ENCODE measurements at regions not wholly inside any gene's neighbourhood (a gene's known extent, or its start where the extent isn't known, plus 50 kb on each side); places are given as distances from the start of the nearest gene placed in this dataset.
A peak's percentile ranks its signal among the peaks of the same experiment; 100 is the strongest.

GRCh38 chr7:81366546-81366945 lies 403.3 kb downstream of the HGF start:
- DNase-seq (ENCODE audit: low read depth): no peak

- no peak for DNase-seq (ENCODE audit: low read depth)
These were observed 408.0 kb downstream of the HGF start for GRCh38 chr7:81361769-81362312.

DNA sequence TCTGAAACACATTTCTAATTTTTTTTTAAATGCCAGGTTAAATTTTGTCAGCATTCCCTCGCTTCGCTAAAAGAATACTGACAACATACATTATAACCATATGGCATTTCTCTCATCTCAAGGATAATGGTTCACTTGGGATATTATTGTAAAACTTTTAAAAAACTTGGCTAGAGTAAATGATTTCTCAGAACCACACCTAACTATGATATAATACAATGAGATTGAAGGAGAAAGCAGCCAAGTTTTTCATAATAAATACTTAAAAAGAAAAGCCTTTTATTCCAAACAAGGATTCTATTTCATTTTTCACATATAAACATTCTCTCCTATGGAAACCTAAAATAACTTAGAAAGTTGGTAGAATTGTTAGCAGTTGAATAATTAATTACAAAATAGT lies 413.9 kb downstream of the HGF start:
- DNase-seq (ENCODE audit: low read depth): no peak

DNA sequence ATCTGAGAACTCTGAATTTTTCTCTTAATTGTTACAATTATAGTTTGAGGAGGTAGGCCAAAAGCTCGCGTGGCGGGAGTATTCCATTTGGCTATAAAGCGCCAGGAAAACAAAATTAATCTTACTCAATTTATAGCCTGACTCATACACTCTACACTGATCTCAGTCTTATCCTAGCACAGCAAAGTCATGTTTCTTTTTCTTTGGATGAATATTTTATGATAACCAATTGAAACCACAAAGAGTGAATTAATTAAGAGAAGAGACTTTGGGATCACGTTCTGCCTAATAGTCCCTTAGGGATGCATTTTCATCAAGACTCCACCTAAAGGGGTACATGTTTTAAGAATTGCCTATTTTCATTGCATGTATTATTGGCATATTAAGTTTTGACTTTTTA lies 420.8 kb downstream of the HGF start:
- no peak for DNase-seq (ENCODE audit: low read depth)

DNA sequence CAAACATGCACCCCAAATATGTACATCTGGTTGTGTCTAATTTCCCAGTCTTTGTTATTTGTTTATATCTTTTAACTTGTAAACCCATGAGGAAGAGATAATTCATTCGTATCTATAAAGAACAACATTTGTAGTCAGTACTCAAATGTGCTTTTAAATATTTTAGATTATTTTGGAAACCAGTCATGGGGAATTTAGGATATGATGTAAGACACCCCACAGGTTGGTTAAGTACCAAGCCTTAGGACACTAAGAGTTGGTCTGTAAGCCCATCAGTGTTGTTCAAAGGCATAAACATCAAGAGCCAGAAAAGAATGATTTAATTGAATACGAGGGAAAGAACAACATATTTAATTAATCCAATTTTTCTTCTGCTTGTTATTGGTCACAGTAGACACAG lies 421.1 kb upstream of the SEMA3C start:
- no peak for DNase-seq (ENCODE audit: low read depth)

DNA sequence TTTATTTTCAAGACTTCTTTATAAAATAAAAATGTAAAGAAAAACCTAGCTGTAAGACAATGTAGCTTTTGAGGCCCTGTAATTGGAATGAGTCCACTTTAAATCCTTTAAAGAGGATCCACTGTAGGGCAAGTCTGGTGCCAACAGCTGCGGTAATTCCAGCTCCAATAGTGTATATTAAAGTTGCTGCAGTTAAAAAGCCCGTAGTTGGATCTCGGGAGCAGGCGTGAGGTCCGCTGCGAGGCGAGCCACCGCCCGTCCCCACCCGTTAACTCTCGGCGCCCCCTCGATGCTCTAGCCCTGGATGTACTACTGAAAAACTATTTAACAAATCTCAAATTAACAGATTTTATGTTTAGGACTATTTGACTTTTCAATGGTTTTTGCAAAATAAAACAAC lies 414.7 kb upstream of the SEMA3C start:
- DNase-seq (ENCODE audit: low read depth): no peak

DNA sequence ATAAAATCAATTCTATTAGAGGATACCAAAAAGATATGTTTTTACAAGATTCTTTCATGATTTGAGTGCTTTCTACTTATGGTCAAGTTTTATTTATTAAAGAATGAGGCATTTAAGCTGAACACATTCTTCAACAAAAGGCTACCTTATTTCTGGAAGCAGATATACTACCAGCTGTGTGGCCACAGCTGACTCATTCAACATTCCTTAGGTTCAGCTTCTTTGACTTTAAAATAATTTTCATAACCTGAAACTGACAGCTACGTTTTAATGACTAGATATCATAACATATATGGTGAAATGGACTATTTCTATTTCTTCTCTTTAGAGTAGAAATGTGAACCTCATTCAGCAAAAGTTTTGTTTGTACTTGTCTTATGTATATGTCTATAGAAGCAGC lies 414.2 kb upstream of the SEMA3C start:
- peak; percentile 6 for DNase-seq (ENCODE audit: low read depth)

DNA sequence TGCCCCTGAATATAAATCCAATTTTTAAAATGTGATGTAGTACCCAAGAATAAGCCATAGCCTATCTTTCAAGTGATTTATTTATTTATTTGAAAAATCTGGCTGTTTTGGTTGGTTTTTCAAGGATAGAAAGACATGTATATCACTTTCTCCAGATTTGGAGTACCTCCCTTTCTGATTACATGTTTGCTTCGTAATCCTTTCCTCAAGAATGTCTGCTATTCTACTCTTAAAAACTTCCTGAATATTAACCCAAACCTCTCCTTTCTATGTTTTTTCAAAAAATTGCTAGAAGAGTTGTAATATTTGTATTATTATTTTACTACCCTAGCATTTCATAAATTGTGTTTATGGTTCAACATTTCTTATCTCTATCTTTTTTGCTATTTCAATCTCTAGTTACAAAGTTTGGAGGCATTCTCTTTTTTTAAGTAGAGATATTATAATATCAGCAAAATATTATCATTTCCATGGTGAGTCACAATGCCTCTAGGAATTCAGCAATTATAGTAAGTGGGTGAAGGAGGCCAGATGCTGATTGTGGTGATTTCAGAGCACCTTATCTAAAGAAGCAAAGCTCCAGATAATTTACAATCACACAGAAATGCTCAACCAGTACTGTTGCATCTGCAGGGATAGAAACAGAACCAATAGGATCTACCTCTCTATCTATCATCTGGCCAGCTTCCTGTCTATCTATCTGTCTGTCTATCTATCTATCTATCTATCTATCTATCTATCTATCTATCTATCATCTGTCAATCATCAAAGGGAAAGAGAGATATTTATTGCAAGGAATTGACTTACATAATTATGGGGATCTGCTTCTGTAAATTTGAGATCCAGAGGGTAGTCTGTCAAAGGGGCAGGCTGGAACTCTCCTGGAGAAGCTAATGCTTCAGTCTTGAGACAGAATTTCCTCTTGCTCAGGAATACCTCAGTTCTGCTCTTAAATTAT lies 412.5 kb upstream of the SEMA3C start:
- DNase-seq (ENCODE audit: low read depth): peak; percentile 20

DNA sequence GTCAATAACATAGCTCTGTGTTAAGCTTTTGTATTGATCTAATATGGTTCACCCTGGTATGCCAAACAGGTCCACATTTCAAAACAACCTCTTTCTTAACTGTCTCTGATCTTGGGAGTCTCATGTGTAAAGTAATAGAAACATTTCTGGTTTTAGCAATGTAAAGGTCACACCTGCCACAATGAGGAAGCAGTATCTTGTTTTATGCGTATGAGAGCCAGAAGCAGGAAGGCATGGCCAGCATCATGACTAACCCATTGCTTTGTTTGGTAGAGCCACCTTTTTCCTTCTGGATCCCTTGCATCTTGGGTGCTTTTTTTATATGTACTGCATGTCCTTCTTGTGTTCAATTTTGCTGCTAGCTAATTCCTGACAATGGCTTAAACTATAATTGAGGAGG lies 411.3 kb upstream of the SEMA3C start:
- DNase-seq (ENCODE audit: low read depth): no peak

DNA sequence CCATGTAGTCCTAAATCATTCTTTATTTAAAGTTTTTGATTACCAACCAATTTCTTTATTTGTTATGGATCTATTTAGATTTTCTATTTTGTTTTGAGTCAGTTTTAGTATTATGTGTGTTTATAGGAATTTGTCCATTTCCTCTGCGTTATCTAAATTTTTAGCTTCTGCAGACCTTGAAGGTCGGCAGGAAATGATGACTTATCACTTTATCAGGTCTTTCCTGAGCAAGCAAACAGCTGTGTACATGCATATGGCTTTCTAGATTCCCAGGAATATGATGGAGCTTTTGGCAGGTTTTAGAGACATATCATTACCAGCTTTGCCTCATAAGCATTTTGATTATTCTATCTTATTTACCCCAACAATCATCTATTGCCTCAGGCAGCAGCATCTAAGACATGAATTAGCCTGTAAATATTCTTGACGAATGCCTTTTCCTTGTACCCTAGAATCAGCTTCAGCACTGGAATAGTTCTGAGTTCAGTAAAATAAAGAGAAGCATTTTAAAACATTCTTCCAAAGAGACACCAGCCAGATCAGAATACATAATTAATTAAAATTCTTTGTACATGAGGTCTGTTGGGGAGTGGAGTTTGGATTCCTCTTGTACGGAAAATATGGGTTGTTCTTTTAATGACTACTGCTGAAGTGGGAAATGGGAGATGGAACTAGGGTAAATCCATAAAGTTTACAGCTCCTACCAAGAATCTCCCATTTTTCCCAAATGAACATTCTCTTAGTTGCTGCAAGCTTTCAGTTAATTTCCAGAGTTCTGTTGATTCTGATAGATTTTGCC lies 408.8 kb upstream of the SEMA3C start:
- DNase-seq (ENCODE audit: low read depth): peak; percentile 3

GRCh38 chr7:81321949-81322348 lies 403.1 kb upstream of the SEMA3C start:
- DNase-seq (ENCODE audit: low read depth): no peak

GRCh38 chr7:81317741-81318140 lies 398.9 kb upstream of the SEMA3C start:
- DNase-seq (ENCODE audit: low read depth): no peak

GRCh38 chr7:81308643-81309322 lies 389.9 kb upstream of the SEMA3C start:
- DNase-seq (ENCODE audit: low read depth): no peak

DNA sequence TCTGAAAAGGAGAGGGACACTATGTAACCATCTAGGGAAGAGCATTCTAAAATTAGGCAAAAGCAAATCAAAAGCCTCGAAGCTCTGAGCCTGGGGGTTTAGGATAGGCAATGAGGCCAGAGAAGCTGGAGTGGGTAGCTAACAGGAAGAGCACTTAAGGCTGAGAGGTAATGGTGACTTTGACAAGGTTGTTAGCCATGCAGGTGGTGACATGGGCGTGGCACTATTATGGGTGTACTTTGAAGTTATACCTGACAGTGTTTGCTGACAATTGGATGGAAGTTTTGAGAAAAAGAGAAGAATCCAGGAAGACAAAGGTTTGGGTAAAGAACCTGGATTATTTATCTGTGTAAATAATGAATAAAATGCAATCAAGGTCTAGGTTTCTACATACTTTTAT lies 383.0 kb upstream of the SEMA3C start:
- DNase-seq (ENCODE audit: low read depth): no peak

- DNase-seq (ENCODE audit: low read depth): no peak
These were observed 381.9 kb upstream of the SEMA3C start for GRCh38 chr7:81300753-81301152.

- no peak for DNase-seq (ENCODE audit: low read depth)
These were observed 380.9 kb upstream of the SEMA3C start for GRCh38 chr7:81299711-81300110.

GRCh38 chr7:81298951-81299666 lies 380.3 kb upstream of the SEMA3C start:
- peak; percentile 86 for DNase-seq (ENCODE audit: low read depth)

GRCh38 chr7:81297317-81297716 lies 378.5 kb upstream of the SEMA3C start:
- DNase-seq (ENCODE audit: low read depth): no peak

GRCh38 chr7:81296726-81297125 lies 377.9 kb upstream of the SEMA3C start:
- DNase-seq (ENCODE audit: low read depth): no peak

- no peak for DNase-seq (ENCODE audit: low read depth)
These were observed 376.2 kb upstream of the SEMA3C start for GRCh38 chr7:81294897-81295515.

DNA sequence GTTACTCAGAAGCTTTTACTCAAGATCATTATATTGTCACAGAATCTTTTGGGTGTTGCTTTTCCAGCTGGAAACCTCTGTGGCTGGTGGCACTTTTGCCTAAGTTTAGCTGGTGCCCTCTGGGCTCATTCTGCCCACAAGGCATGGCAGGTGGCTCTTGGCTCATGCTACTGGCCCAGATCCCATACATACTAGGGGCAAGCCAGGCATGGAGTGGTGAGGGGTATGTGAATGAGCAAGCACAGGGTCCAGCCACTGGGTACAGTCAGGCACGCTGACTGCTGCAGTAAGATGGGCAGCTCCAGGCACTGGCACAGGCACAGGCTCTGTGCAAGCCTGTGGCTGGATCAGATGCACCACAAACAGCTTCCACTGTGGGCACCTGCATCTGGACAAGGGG lies 375.0 kb upstream of the SEMA3C start:
- no peak for DNase-seq (ENCODE audit: low read depth)
